Medulla oblongata (tissue), 1 donor: ENCODE measurements at regions not wholly inside any gene's neighbourhood (a gene's known extent, or its start where the extent isn't known, plus 50 kb on each side); places are given as distances from the start of the nearest gene placed in this dataset.
A peak's percentile ranks its signal among the peaks of the same experiment; 100 is the strongest.

Experiments
- DNase-seq: peaks from one replicate; pipeline ENCODE4 v3.0.0-alpha.2; 2015; ENCODE audit errors: extremely low spot score

- no peak for DNase-seq
These were observed 144.6 kb upstream of the IGFBP7 start for GRCh38 chr4:57254754-57255153.

GRCh38 chr4:57249083-57249482, 138.9 kb upstream of the IGFBP7 start:
- DNase-seq = no peak

DNA sequence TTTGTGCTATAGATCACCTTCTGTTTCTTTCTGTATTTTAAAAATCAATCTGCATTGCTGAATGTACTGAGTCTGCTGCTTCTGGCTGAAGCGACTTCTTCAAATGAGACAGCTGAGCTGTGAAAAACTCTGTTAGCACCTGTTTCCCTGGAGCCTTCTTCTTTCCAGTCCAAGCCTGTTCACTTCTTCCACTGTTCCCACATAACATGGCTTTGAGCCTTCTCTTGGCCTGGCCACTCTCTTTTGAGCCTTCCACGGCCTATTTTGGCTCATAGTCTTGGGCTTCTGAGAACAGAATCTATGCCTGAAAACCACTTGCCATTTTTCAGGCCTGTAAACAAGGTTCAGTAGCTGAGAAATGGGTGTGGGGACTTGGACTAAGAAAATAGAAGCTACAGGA, 132.9 kb upstream of the IGFBP7 start:
- peak; percentile 87 for DNase-seq

- no peak for DNase-seq
These were observed 124.1 kb upstream of the IGFBP7 start for GRCh38 chr4:57234252-57234775.

DNA sequence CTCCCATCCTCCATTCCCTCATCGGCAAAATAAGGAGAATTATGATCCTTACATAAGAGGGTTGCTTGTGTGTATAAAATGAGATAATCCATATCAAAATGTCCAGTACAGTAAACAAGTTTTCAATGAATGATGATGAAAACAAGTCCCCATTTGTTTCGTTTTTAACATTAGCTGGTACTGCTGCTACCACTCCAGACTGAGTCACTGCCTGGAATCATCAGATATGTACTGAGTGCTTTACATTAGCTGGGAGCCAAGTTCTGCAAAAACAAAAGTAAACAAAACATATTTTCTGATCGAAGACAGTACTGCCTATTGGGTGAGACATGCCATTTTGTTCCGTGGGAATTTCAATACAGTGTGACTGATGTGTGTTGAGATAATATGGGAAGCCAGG, 123.2 kb upstream of the IGFBP7 start:
- DNase-seq = no peak

DNA sequence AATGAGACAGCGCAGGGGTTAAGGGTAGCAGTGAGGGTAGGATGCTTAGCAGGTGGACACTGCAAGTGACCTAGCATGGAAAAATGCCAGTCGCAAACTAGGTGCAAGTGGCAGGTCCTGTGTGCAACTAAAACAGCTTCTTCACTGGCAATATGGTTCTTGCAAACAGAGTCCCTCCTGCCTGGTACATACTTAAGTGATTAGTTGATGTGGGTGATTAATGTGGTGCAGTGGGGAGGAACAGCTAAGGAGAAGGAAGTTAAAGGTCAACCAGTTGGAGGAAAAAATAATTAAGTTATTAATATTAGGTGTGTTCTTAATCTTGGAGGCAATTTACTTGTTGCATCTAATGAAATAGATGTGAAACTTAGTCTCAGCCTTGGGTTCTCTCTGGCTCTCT, 121.6 kb upstream of the IGFBP7 start:
- no peak for DNase-seq

GRCh38 chr4:57220734-57221133, 110.5 kb upstream of the IGFBP7 start:
- DNase-seq = no peak

- no peak for DNase-seq
These were observed 110.0 kb upstream of the IGFBP7 start for GRCh38 chr4:57220172-57220571.

- no peak for DNase-seq
These were observed 109.2 kb upstream of the IGFBP7 start for GRCh38 chr4:57219431-57219830.

GRCh38 chr4:57214654-57215411, 104.6 kb upstream of the IGFBP7 start:
- no peak for DNase-seq

DNA sequence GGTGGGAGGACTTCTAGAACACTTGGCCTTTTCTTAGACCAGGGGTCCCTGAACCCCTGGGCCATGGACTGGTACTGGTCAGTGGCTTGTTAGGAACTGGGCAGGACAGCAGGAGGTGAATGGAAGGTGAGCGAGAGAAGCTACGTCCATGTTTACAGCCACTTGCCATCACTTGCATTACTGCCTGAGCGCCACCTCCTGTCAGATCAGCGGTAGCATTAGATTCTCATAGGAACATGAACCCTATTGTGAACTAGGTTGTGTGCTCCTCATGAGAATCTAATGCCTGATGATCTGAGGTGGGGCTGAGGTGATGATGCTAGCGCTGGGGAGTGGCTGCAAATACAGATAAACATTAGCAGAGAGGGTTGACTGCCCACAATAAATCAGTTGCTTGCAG, 100.9 kb upstream of the IGFBP7 start:
- DNase-seq = no peak

- DNase-seq = no peak
These were observed 96.0 kb upstream of the IGFBP7 start for GRCh38 chr4:57206172-57206571.

DNA sequence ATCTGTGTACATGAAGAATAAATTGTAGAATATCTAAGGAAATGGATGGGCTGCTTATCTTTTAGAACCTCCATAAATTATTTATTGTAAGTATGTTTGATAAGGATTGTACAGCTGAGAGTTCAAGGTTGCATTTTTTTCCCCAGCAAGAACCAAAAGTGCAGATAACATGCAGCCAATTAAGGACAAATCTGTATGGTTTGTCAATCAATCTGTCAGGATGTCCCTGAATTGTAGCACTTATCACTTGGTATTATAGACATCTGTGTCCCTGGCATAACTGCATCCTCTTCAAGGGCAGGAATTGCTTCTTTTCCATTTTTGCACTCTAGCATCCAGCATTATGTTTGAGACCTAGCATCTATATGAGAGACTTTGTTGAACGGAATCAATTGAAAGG, 95.4 kb upstream of the IGFBP7 start:
- DNase-seq = no peak

GRCh38 chr4:57200799-57201327, 90.7 kb upstream of the IGFBP7 start:
- DNase-seq = no peak

DNA sequence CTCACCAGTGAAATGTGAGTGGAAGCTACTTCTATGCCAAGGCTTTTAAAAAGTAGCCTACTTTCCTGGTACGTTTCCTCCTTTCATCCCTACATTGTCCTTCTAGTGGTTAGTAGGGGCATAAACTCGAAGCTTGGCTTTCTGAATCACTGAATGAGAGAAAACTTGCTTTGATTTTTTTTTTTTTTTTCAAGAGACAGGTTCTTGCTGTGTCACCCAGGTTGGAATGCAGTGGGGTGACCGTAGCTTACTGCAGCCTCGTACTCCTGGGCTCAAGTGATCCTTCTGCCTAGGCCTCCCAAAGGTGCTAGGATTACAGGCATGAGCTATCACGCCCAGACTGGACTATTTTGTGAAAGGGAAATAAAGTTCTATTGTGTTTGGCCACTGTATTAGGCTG, 89.1 kb upstream of the IGFBP7 start:
- DNase-seq = no peak

DNA sequence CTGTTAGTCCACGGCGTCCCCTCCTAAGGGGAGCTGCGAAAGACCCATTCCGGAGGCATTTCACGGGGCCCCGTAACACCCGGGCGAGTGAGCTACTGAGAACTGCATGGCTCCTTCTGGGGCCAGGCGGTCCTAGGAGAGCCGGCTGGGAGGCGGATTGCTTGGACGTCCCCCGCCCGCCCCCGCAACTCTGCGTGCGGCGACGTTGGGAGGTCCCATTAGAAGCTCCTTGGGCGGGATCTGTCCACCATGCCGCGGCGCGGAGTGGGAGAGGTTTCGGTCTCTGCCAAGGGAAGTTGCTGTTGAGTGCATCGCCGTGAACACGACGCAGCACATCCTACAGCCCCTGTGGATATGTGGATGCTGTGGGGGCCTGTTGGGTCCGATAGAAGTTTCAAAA, 85.4 kb upstream of the IGFBP7 start:
- DNase-seq = no peak

DNA sequence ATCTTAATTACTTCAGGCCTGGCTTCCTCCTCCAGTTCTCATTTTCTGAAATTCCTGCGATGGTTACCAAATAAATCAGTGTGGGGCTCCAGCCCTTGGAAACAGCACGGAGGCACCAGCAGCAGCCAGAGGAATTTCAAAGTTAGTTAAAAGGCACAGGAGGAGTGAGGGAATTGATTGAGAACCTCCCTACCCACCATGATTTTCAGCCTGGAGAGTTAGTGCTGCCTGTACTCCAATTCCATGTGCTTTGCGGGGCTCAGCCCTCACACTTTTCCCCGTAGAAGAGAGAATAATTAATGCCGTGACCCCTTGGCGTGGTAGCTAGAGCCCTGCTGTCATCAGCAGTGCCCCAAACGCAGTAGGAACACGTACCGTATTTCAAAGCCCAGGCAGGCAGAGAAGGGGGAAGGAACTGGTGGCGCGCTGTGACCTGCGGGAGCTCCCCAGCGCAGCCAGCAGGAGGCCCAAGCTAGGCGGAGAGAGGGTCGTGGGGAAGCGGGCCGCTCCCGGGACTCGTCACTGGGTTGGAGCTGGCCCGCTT, 84.0 kb upstream of the IGFBP7 start:
- no peak for DNase-seq

DNA sequence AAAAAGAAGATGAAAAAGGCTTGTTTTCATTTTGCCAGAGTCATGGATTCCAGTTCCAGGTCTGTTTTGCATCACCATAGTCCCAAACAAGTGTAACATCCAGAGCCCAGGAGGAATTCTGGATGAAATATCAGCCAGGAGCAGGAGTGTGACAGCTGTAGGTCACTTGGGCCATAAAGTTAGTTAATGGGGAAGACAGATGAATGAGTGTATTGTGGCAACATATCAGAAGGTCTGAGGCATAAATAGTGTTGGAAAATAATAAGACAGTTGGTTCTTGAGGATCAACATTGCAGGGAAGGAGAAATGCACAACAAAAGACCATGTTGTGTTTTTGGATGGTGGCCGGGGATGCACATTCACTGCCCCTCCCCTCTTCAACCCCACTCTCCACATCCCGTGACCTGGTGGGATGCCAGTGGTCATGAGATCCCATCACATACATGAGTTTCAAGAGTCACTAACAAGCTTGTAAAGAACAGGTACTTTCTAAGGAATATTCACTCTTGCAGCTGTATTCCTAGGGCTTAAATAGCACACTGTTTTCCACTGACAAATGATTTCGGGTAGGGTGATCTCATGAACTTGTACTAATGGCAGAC, 83.1 kb upstream of the IGFBP7 start:
- no peak for DNase-seq

DNA sequence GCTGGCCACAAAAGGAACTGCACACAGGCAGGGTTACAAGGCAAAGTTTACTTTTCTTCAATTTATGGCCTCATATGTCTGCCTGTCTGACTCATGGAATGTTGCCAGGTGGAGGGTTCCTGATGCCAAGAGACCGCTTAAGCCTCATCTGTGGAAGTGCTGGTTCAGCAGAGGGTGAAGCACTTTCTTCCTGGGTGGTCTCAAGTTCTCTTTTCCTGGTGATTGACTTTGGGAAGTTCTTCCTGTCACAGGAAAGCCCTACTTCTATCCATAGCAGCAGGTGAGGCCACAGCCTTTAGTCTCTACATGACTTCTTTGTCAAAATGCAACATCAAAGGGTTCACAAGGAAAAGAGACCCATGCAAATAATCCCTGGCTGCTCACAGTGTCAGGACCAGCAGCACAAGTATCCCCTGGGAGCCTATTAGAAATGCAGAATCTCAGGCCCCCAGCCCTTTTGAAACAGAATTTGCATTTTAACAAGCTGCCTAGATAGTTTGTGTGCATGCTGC, 81.4 kb upstream of the IGFBP7 start:
- no peak for DNase-seq

DNA sequence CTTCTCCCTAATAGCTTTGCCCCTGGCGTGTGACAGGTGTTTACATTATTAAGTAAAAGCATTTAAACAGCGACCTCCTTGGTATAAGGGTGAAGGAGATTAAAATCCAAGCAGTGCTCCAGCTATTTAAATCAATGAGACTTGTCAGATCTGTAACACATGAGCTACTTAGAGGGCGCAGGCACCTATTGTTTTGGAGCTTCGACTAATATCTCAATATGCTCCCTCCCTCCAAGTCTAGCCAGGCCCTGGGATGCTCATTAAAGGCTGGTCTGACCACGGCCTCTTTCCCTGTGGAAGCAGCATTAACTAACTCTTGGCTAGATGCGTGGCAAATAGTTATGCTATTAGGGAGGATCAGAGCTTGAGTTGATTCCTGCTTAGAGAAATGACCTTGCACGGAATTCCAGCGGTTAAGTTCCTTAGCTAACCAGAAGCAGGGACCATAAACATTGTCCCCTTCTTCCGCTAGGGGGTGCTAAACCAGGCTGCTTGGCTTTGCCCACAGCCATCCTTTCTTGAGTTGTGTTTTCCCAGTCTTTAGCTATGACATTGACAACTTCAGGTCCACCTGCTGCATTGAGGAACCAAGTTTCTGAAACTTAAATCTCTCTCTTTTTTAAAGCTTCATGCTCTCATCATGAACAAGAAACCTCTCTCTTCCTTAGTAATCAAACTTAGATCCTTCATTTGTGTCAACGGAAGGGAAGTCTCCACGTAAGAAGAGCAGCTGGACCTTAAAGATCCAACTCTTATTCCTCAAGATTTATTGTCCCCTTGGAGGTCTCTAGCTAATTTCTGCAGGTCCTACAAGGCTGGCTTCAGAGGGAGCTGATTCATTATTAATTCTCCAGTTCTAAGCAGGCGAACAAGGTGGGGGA, 80.7 kb upstream of the IGFBP7 start:
- DNase-seq = no peak

DNA sequence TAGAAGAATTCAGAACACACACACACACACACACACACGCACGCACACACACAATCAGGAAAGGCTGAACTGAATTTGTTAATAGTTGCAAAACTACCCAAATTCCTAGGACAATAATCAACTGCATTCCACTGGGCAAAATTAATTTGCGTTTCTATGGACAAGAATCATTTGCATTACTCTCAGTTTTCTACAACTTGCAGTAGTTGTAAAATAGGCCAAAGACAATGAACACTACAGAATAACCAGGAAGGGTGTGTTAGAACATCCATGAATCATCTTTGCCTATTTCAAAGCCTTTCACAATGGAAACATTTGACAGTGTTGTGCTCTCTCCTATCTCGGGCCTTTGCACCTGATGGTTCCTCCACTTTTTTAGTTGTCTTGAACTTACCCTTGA, 77.1 kb upstream of the IGFBP7 start:
- no peak for DNase-seq
